ENCODE measurements at regions not wholly inside any gene's neighbourhood (a gene's known extent, or its start where the extent isn't known, plus 50 kb on each side); places are given as distances from the start of the nearest gene placed in this dataset.

DNA sequence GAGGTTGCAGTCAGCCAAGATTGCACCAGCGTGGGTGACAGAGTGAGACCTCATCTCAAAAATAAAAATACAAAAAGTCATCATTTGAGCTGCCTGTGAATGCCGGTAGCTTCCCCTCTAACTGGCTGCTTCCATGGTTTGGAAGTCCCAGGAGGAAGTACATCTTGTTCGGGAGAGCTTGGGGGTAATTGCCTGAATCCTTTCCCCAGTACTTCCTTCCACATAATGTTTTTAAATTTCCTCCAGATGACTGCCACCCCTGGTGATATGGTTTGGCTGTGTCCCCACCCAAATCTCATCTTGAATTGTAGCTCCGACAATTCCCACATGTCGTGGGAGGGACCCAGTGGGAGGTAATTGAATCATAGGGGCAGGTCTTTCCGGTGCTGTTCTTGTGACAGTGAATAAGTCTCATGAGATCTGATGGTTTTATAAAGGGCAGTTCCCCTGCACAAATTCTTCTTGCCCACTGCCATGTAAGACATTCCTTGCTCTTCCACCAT, 87.2 kb downstream of the SPRING1 start:
- DNase-seq: no peak

DNA sequence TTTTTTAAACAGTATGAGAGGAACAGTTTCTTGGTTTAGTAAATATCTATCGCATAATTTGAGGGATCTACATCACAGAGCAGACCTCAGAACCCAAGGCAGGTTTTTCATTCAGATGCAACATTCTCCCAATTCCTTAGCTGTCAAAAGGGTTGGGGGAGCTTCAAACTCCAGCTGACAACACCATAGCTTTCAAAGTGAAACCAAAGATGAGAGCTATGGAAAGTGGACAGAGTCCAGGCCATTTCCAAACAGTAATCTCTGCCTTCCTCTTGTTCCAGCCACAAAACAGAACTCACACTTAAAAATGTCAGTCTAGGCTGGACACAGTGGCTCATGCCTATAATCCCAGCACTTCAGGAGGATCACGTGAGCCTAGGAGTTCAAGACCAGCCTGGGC, 87.8 kb downstream of the SPRING1 start:
- DNase-seq: no peak

DNA sequence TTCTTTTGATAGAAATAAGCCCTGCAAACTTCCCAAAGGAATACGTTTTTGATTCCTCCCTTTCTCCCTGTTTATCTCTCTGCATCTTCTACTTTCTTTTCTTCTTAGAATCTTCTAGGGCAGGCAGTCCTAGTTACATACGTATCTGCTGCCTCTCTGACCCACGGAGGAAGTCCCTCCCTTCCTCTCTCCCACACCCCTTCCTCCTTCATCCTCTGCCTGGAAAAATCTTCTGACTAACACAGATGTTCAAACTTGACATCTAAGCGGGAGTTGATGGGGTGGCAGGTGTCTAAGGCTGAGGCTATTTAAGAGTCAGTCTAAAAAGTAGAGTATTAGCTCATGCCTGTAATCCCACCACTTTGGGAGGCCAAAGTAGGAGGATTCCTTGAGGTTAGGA, 88.6 kb downstream of the MAP1LC3B2 start:
- no peak for DNase-seq

DNA sequence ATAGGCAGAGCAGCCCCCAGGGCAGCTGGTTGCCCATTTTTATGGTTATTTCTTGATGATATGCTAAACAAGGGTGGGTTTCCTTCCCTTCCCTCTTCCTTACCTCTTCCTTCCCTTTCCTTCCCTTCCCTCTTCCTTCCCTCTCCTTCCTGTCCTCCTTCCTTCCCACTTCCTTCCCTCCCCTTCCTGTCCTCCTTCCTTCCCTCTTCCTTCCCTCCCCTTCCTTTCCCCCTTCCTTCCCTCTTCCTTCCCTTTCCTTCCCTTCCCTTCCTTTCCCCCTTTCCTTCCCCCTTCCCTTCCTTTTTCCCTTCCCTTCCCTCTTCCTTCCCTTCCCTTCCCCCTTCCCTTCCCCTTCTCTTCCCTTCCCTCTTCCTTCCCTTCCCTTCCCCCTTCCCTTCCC, 87.7 kb downstream of the MAP1LC3B2 start:
- no peak for DNase-seq

DNA sequence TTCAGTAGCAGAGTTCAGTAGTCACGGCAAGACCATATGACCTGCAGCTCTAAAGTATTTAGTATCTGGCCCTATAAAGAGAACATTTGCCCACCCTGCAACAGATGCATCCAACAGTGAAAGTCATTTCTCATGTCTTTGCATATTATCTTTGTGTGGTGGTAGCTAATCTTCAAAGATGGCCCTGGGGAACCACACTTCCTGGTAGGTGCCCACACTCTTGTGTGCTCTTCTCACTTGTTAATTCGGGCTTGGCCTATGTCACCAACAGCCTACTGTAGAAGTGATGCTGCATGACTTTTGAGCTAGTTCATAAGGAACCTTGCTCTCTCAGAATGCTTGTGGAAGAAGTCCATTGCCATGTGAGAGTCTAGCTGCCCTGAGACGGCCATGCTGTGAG, 85.6 kb downstream of the MAP1LC3B2 start:
- DNase-seq: no peak

DNA sequence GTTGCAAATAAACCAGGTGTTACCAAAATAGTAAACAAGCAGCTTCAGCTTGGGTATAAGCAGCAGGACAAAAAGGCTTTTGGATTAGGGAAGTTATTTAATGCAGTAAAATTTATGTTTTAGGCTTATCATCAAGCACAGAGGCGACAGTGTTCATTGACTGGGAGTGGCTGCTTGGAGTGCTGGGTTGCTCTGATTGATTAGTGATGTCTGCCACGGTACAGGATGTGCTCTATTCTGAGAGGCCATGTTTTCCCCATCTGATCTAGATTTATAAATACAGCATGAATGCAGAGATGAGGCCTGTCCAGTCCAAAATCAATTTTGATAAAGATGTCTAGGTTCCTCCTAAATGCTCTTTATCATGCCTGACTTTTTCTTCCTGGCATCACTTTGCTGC, 83.5 kb downstream of the MAP1LC3B2 start:
- DNase-seq: no peak

DNA sequence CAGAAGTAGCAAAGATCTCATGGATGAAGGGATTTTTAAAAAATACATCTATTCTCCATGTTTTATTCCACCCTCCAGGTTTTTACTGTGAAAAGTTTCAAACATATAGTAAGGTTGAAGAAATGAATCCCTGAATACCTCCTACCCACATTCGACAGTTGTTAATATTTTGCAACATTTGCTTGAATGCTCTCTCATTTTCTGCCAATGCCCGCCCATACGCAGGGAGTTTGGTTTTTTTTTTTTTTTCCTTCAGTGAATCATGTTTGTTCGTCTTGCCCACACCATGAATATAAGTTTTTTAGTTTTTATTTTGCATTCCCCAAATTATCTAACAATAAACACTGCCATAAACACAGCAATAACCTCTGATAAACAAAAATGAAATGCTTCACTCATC, 82.9 kb downstream of the MAP1LC3B2 start:
- DNase-seq: no peak

DNA sequence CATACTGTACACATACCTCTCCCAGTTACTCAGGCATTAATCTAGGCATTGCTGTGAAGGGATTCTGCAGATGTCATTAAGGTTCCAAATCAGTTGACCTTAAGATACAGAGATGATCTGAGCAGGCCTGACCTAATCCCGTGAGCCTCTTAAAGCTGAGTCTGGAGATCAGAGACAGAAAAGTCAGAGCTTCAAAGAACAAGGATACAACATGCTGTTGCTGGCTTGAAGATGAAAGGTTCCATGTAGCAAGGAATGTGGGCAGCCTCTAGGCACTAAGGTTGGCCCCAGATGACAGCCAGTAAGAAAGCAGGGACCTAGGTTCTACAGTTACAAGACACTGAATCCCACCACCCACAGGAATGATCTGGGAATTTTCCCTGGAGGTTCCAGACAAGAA, 81.1 kb downstream of the MAP1LC3B2 start:
- peak; percentile 80 for DNase-seq

DNA sequence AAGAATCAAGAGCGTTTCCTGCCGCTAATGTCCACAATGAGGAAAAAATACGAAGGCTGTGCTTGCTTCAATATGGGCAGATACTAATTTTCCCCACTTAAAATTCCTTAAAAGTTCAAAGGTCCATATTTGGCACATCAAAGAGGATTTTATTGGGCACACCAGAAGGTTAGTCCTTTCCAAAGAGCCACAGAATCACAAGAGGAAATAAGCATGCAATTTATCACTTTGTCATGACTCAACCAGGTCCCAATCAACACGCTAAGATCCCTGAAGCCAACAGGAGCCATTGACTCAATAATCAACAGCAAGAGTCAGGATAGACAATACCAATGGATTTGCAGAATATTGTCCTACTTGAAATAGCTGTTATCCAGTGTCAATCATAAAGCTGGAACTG, 80.6 kb downstream of the MAP1LC3B2 start:
- no peak for DNase-seq

DNA sequence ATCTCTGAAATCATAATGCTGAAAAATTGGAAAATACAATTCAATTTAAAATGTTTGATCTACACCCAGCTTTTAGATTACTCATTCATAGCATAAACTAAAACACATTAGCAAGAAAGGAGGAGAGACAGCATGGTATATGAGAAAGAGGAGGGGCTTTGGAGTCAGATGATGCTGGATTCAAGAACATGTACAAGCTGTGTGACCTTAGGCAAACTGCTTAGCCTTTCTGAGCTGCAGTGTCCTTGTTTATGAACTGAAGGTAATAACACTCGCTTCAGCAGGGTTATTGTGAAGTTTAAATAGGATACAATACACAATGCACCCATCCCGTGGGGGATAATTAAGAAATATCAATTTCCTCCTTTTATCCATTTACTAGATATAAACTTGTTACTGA, 79.2 kb downstream of the MAP1LC3B2 start:
- DNase-seq: no peak

DNA sequence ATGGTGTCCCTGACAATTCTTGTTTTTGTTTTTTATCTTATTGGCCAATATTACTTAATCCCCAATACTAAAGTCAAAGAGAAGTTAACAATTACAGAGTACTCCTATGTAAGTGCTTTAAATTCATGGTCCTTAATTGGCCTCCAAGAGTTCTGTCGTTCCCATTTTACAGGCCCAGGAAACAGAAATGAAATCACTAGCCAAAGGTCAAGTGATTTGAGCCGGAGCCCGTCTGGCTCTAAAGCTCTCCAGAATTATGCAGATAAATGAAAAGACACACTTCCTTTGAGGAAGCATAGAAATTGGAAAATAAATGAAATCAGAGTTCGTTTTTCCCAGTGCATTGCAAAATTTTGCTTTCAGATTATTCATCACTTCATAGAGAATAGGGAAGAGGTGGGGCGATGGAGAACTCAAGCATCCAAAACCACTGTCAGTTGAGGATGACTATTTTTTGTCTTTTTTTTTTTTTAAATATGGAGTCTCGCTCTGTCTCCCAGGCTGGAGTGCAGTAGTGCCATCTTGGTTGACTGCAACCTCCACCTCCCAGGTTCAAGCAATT, 78.5 kb downstream of the MAP1LC3B2 start:
- no peak for DNase-seq

DNA sequence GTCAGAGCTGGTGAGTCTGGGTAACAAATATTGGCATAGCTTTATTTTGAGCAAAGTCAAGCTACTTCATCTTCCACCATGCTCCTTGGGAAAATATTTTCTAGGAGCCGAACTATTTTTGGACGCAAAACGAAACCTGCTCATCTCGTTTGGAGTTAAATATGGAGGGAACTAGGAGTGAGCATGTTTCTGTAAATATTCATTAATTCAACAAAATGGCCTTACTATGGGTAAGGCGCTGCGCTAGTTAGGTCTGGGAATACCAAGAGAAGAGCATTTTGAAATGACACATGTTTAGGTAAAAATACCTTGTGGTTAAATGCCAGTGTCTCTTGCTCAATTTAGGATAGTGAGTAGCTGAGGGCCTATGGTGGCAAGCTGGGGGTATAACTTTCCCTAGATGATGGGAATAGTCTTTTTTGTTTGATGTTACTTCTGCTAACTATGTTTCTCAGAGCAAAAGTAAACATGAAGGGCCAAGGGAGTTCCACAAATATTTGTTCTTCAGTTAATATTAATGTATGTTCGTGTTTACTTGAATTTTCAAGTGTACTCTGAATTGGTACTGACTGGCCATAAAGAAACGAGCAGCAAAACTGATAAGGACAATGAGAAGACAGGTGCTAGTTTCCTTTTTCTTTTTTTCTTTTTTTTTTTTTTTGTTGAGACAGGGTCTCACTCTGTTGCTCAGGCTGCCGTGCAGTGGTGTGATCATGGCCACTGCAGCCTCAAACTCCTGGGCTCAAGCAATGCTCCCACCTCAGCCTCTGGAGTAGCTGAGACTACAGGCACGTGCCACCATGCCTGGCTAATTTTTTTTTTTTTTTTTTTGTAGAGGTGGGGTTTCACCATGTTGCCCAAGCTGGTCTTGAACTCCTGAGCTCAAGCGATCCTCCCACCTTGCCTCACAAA, 77.7 kb downstream of the MAP1LC3B2 start:
- DNase-seq: no peak

DNA sequence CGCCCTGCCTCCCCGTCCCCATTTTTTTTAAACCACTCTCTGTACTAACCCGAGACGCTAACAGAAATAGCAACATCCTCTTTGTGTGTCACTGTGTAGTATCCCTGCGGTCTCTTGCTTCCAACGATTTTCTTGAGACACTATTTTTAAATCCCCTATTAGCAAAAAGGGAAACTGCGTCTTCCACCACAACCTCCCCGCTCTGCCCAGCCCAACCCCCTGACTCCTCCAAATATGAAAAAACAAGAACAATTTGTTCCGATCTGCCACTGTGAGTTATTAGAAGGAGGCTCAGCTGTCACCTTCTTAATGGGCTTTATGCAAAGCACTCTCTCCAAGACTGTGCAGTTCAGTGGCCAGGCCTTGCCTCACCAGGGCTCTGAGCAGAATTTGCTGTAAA, 76.3 kb downstream of the MAP1LC3B2 start:
- no peak for DNase-seq

DNA sequence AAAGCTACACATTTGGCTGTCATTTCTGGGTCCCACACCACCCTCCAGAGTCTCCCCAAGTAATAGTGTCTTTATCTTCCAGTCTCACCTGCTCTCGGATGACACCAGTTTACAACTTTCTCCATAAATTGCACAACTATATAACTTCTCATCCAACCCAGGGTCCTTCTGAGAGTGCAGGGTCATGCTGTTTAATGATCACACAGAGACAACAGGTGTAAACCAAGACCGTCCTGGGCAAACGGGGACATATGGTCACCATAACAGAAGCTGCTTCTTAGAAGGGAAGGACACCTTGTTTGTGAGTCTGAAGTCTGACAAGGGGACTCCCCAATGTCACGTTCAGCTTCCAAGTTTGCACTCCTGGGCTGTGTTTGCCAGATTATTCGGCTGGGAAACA, 74.3 kb downstream of the MAP1LC3B2 start:
- no peak for DNase-seq

DNA sequence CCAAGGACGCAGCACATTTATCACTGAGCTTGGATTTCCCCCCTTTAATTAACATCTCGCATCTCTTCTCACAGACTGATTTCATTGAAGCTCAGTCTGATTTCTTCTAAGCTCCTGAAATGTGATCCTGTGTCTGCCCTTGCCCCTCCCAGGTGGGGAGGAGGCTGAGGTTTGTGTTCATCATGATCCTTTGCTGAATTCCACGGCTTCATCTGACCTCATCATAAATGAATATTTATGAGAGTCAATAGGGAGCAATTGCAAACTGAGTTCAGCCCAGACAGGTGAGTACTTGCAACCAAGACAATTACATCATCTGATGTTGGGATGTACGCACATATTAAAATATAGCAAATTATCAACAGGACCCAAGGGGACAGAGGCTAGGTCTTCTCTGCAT, 72.4 kb downstream of the MAP1LC3B2 start:
- DNase-seq: no peak

DNA sequence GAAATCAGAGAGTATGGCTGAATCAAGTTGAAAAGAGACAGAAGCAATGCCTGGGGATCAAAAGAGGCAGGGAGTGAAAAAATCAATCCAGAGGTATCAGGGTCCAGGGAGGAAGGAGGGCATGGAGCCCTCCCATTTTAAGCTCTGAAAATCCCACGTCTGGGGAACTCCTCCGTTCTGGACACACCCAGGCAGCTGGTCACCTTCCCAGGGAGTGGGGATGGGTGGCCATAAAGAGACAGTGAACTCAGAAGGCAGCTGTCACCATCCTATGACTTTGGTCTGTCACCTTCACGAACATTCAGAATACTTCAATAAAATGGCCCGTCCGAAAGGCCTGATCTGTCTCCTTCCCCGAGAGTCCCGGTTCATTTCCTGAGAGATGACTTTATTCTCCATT, 71.6 kb downstream of the MAP1LC3B2 start:
- no peak for DNase-seq

DNA sequence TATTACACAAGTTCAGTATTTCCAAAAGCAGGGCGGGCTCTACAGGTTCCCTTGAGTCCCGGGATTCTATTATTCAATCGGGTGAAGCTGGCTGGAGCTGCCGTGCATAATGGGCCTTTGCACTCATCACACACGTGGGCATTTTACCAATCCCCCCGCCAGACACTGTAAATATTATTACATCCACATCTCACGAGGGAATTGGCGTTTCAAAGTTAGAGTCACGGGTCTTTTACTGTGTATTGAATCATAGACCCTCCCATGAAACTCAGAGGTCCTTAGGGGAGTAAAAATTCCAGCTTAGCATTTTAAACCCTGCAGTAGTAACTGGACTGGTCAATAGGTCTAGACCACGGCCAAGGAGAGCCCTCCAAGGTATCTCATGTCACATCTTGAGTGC, 70.3 kb downstream of the MAP1LC3B2 start:
- no peak for DNase-seq

DNA sequence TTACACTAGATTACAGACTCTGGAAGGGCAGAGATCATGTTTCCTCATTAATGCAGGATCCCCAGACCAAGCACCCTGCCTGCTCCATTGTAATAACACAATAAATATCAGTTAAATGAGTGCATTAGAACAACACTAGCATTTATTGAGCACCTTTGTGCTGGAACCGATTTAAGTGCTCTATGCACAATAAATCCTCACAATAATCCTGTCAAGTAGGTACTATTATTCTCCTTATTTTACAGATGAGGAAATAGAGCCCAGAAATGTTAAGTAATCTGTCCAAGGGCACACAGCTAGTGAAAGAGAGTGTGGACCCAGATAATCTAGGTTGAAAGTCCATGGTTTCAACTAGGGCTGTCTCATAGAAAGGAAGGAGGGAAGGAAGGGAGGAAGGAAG, 69.8 kb downstream of the MAP1LC3B2 start:
- DNase-seq: no peak

DNA sequence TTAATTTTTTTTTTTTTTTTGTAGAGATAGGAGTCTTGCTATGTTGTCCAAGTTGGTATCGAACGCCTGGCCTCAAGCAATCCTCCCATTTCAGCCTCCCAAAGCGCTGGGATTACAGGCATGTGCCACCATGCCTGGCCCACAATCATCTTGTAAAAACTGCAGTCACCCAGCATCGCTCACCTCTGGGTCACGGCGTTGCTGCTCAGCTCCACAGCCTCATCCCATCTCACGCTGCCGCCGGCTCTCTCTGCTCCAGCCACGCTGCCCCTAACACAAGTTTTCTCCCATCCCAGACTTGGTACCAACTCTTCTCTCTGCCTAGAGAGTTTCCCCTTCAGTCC, 69.2 kb downstream of the MAP1LC3B2 start:
- DNase-seq: no peak

All from islet precursor cell (in vitro differentiated cells).